ENCODE measurements at regions not wholly inside any gene's neighbourhood (a gene's known extent, or its start where the extent isn't known, plus 50 kb on each side); places are given as distances from the start of the nearest gene placed in this dataset.

GRCh38 chr5:105414067-105414466 is 1851.5 kb upstream of the NUDT12 start:
- no peak overlapping the region for H3K4me3 ChIP-seq
- DNase-seq (ENCODE audit: low spot score), result no peak
- TF ChIP-seq CTCF (IDR thresholded peaks at IDR 0.05), result no peak

GRCh38 chr5:105413406-105413990 is 1850.9 kb upstream of the NUDT12 start:
- Histone ChIP-seq H3K4me1 (no peaks in the 10 kb centered on the region), H3K9me3 (peaks cover 0 to 9% of the 10 kb centered on the region in 2 donors), H3K4me3 (no peak overlapping the region), H3K27me3 (no peaks in the 10 kb centered on the region), H3K36me3 (no peaks in the 10 kb centered on the region), H3K27ac (no peak overlapping the region)
- no peak for TF ChIP-seq CTCF (IDR thresholded peaks at IDR 0.05)
- no peak for DNase-seq (ENCODE audit: low spot score)

More at GRCh38 chr5:105414067-105414466, 1851.5 kb upstream of the NUDT12 start:
- H3K4me1 ChIP-seq, result no peaks in the 10 kb centered on the region
- H3K27me3 ChIP-seq, result no peaks in the 10 kb centered on the region
- peaks cover 0 to 15% of the 10 kb centered on the region in 2 donors for H3K9me3 ChIP-seq
- H3K36me3 ChIP-seq, result no peaks in the 10 kb centered on the region
- H3K27ac ChIP-seq, result no peak overlapping the region

- Histone ChIP-seq H3K27ac (no peak overlapping the region), H3K4me1 (no peaks in the 10 kb centered on the region), H3K9me3 (no peaks in the 10 kb centered on the region), H3K36me3 (no peaks in the 10 kb centered on the region), H3K27me3 (no peaks in the 10 kb centered on the region), H3K4me3 (no peak overlapping the region)
- DNase-seq (ENCODE audit: low spot score), result no peak
- no peak for TF ChIP-seq CTCF (IDR thresholded peaks at IDR 0.05)
Observed at GRCh38 chr5:105409695-105410094, 1847.1 kb upstream of the NUDT12 start.

- H3K4me1 ChIP-seq, result no peaks in the 10 kb centered on the region
- TF ChIP-seq CTCF (IDR thresholded peaks at IDR 0.05), result no peak
Observed at GRCh38 chr5:105407200-105407599, 1844.6 kb upstream of the NUDT12 start.

GRCh38 chr5:105397749-105398148 is 1835.2 kb upstream of the NUDT12 start:
- no peaks in the 10 kb centered on the region for H3K4me1 ChIP-seq
- no peak overlapping the region for H3K27ac ChIP-seq
- H3K36me3 ChIP-seq, result no peaks in the 10 kb centered on the region
- no peaks in the 10 kb centered on the region for H3K27me3 ChIP-seq
- no peak for TF ChIP-seq CTCF (IDR thresholded peaks at IDR 0.05)
- no peak for DNase-seq (ENCODE audit: low spot score)
- H3K4me3 ChIP-seq, result no peak overlapping the region
- no peaks in the 10 kb centered on the region for H3K9me3 ChIP-seq

More at GRCh38 chr5:105407200-105407599, 1844.6 kb upstream of the NUDT12 start:
- no peak for DNase-seq (ENCODE audit: low spot score)
- Histone ChIP-seq H3K36me3 (no peaks in the 10 kb centered on the region), H3K27me3 (no peaks in the 10 kb centered on the region), H3K9me3 (no peaks in the 10 kb centered on the region), H3K27ac (no peak overlapping the region), H3K4me3 (no peak overlapping the region)

- Histone ChIP-seq H3K4me3 (no peak overlapping the region), H3K27ac (no peak overlapping the region), H3K27me3 (no peaks in the 10 kb centered on the region), H3K36me3 (no peaks in the 10 kb centered on the region), H3K4me1 (no peaks in the 10 kb centered on the region), H3K9me3 (no peaks in the 10 kb centered on the region)
- DNase-seq (ENCODE audit: low spot score), result no peak
- no peak for TF ChIP-seq CTCF (IDR thresholded peaks at IDR 0.05)
Observed at GRCh38 chr5:105392710-105393149, 1830.1 kb upstream of the NUDT12 start.
